GM18507 (cell line): ENCODE measurements at regions not wholly inside any gene's neighbourhood (a gene's known extent, or its start where the extent isn't known, plus 50 kb on each side); places are given as distances from the start of the nearest gene placed in this dataset.
"Not testable (repeated sequence)": the region's sequence is repeated elsewhere in the genome, so short reads cannot be mapped to it uniquely, and the experiment has no call there.

ENCODE experiments used
- DNase-seq: peaks from one replicate; pipeline ENCODE4 v3.0.0; 2011; ENCODE audit warnings: low read depth; ENCODE audit not compliant: insufficient read length; ENCODE audit errors: extremely low spot score
- FAIRE-seq: peaks from 2 replicates; lab custom pipeline; 2011; peaks lifted over from hg19 to GRCh38; lab: Jason Lieb, UNC

- FAIRE-seq, result no peak
- no peak for DNase-seq
Observed at GRCh38 chr16:59394526-59394925, 660.4 kb upstream of the GOT2 start.

GRCh38 chr16:59392911-59393310 is 658.8 kb upstream of the GOT2 start:
- DNase-seq (no peak), FAIRE-seq (no peak)

GRCh38 chr16:59391617-59392364 is 657.7 kb upstream of the GOT2 start:
- FAIRE-seq (no peak), DNase-seq (no peak)

GRCh38 chr16:59385959-59386358 is 651.8 kb upstream of the GOT2 start:
- DNase-seq (no peak), FAIRE-seq (no peak)

- FAIRE-seq, result no peak
- DNase-seq, result no peak
Observed at GRCh38 chr16:59385491-59385890, 651.4 kb upstream of the GOT2 start.

- no peak for FAIRE-seq
Observed at GRCh38 chr16:59373632-59374031, 639.5 kb upstream of the GOT2 start.

GRCh38 chr16:59370717-59371116 is 636.6 kb upstream of the GOT2 start:
- FAIRE-seq (no peak), DNase-seq (no peak)

More at GRCh38 chr16:59373632-59374031, 639.5 kb upstream of the GOT2 start:
- no peak for DNase-seq

GRCh38 chr16:59369523-59369922 is 635.4 kb upstream of the GOT2 start:
- DNase-seq (no peak), FAIRE-seq (no peak)

GRCh38 chr16:59368586-59368985 is 634.5 kb upstream of the GOT2 start:
- DNase-seq, result no peak
- no peak for FAIRE-seq

- FAIRE-seq, result no peak
- no peak for DNase-seq
Observed at GRCh38 chr16:59356709-59357108, 622.6 kb upstream of the GOT2 start.

- no peak for FAIRE-seq
Observed at GRCh38 chr16:59356144-59356543, 622.0 kb upstream of the GOT2 start.

GRCh38 chr16:59355704-59356103 is 621.6 kb upstream of the GOT2 start:
- FAIRE-seq (no peak), DNase-seq (no peak)

More at GRCh38 chr16:59356144-59356543, 622.0 kb upstream of the GOT2 start:
- no peak for DNase-seq

GRCh38 chr16:59351305-59351903 is 617.3 kb upstream of the GOT2 start:
- FAIRE-seq (no peak), DNase-seq (no peak)

- FAIRE-seq (no peak), DNase-seq (no peak)
Observed at GRCh38 chr16:59350670-59351069, 616.6 kb upstream of the GOT2 start.

- DNase-seq (no peak), FAIRE-seq (no peak)
Observed at GRCh38 chr16:59342669-59343068, 608.6 kb upstream of the GOT2 start.

- FAIRE-seq (no peak), DNase-seq (no peak)
Observed at GRCh38 chr16:59341368-59341767, 607.3 kb upstream of the GOT2 start.

- FAIRE-seq, result no peak
Observed at GRCh38 chr16:59339871-59340270, 605.8 kb upstream of the GOT2 start.

GRCh38 chr16:59336136-59336695 is 602.1 kb upstream of the GOT2 start:
- DNase-seq, result no peak
- FAIRE-seq, result no peak

More at GRCh38 chr16:59339871-59340270, 605.8 kb upstream of the GOT2 start:
- DNase-seq, result no peak

- FAIRE-seq, DNase-seq: not testable (repeated sequence)
Observed at GRCh38 chr16:59331708-59332107, 597.6 kb upstream of the GOT2 start.

GRCh38 chr16:59330019-59330670 is 596.0 kb upstream of the GOT2 start:
- no peak for FAIRE-seq
- DNase-seq, result no peak
